Left hindlimb (tissue), 1 donor: ENCODE measurements at regions not wholly inside any gene's neighbourhood (a gene's known extent, or its start where the extent isn't known, plus 50 kb on each side); places are given as distances from the start of the nearest gene placed in this dataset.
"Not testable (repeated sequence)": the region's sequence is repeated elsewhere in the genome, so short reads cannot be mapped to it uniquely, and the experiment has no call there.

ENCODE experiments used
- DNase-seq: peaks from one replicate; pipeline ENCODE4 v3.0.0-alpha.2; 2018

DNA sequence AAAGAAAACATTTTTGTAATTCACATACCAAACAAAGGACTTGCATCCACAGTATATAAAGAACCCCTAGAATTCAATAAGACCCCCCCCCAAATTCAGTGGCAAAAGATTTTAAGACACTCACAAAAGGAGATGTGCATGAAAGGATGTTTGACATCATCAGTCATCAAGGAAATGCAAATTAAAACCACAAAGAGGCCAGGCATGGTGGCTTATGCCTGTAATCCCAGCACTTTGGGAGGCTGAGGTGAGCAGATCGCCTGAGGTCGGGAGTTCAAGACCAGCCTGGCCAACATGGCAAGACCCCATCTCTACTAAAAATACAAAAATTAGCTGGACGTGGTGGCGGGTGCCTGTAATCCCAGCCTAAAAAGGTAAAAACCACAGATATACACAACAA is 61.3 kb downstream of the AIPL1 start:
- DNase-seq = not testable (repeated sequence)

DNA sequence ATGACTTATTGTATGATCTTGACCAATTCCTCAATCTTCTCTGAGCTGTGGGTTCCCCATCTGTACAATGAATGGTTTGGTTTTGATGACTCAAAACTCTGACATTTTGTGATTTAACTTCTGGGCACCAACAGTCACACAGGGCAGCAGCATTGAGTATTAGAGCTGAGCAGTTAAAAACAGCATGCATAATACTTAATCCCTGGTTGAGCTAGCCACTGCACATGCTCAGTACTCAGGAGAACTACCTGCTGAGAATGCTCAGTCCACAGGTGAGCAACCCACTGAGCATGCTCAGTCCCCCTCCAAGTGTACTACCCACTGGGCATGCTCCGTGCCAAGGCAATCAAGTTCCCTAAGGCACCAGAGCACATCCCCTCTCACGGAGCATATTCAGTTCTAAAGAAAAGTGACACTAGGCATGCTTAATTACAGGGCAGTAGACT is 68.7 kb downstream of the AIPL1 start:
- no peak for DNase-seq

GRCh38 chr17:6365200-6365943 is 69.5 kb downstream of the AIPL1 start:
- no peak for DNase-seq

- no peak for DNase-seq
Measured at GRCh38 chr17:6361733-6362132, 73.2 kb downstream of the AIPL1 start.

DNA sequence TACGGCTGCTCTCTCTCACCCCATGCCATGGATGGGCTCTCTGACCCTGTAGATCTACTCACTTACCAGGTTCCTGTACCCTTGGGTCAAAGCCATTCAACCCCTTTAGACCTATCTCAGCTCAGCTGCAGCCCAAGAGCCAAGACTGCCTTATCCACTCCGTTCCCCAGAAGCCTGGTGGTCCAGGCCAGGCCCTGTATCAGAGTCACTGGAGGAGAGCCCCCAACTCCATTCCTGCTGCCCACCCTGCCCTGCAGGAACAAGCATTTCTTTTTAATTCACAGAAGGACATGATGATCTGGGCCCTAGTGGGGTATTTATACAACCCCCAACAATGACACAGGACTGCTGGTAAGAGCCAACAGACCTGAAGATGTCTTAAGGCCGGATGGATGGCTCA is 76.8 kb downstream of the AIPL1 start:
- DNase-seq = no peak

- no peak for DNase-seq
Measured at GRCh38 chr17:6356562-6356961, 78.4 kb downstream of the AIPL1 start.

DNA sequence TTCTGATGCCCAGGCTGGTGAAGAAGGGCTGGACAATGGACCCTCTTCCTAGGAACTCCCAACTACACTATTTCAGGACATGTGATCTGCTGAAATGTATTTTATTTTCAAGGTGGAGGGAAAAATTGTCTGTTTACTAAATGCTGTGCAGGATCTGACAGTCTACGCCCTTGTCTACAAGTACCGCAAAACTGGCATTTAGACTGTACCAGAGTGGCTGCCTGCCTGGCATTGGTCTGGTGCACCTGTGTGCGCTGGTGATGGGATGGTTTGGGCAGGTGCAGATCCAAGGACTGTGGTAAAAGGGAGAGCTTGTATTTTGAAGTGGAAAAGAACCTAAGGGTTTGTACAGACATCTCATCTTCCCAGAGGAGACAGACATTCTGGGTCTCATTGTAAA is 79.7 kb downstream of the AIPL1 start:
- DNase-seq = no peak

- DNase-seq = no peak
Measured at GRCh38 chr17:6352801-6353560, 81.9 kb downstream of the AIPL1 start.

GRCh38 chr17:6352016-6352415 is 82.9 kb downstream of the AIPL1 start:
- DNase-seq = no peak

DNA sequence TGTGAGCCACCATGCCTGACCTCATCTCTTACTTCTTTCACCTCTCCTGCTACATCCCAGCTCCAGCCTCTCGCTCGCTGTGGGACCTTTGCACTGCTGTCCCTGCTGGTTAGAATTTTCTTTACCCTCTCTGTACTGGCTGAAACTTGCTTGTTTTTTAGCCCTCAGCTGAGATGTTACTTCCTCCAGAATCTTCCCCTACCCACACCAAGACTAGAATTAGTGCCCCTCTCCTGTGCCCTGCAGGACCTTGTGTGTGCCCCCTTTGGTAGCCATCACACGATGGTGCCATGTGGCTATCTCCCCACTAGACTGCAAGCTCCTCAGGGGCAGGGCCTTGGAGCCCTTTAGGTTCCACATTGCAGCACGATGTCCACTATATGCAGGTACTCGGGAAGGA is 84.1 kb downstream of the AIPL1 start:
- DNase-seq = no peak

GRCh38 chr17:6348891-6349290 is 86.0 kb downstream of the AIPL1 start:
- no peak for DNase-seq

DNA sequence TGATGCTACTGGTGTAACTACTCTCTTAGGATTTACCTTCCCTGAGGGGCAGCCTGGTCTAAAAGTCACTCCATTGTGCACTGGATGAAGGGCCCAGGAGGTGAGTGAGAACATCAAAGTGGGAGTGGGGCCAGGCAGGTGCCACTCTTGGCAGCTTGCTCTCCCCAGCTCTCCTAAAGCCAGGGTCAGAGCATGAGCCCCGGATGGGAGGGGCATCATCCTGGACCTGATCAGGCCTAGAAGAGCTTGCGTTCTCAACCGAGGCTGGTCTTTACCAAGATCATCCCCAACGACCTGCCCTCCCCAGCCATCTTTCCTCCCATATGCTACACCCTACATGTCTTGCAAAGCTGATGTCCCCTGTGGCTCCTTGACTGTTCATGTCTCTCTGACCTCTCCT is 87.1 kb downstream of the AIPL1 start:
- DNase-seq = no peak

GRCh38 chr17:6346986-6347385 is 87.9 kb downstream of the AIPL1 start:
- no peak for DNase-seq

DNA sequence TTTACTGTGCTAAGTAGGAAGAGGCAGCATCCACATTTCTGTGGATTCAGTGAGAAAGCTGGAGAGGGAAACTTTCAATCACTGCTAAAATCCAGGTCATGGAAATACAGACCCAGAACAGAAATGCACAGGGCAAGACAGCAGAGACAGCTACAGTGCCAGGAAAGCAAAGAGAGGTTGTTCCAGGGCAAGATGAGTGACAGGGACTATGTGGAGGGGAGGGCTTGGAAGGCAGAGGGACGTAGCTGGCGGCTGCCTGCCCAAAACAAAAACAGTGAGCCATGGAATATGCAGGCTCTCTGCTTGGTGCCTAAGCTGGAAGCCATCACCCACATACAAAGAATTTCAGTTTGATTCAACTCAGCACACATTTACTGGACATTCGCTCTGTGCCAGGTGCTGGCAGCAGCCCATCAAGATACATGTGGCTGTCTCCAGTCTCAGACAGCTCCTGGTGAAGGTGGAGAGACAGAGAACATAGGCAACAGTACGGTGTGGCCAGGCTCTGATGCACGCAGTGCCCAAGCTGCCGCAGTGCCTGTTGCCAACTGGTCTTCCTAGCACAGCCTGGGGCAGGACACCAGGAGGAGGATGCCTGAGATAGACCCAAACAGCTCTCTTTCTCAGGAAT is 88.7 kb downstream of the AIPL1 start:
- DNase-seq = no peak

GRCh38 chr17:6343736-6344135 is 91.2 kb downstream of the AIPL1 start:
- DNase-seq = no peak

- no peak for DNase-seq
Measured at GRCh38 chr17:6343191-6343590, 91.7 kb downstream of the AIPL1 start.

DNA sequence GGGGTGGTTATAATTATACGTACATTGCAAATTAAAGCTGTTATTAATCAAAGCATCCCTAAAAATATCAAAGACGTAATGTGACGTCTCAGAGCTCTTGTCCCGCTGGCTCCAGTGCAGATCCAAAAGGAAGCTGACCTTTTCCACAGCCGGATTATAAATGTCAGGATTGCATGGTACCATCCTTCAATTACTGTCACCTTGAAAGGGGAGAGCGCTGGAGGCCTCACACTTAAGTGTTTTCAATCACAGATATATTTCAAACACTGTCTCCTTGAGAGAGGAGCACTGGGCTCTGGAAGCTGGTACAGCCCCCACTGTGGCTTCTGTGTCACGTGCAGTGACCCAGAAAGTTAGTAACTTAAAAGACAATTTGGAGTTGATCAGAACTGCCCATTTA is 94.2 kb downstream of the AIPL1 start:
- DNase-seq = no peak

DNA sequence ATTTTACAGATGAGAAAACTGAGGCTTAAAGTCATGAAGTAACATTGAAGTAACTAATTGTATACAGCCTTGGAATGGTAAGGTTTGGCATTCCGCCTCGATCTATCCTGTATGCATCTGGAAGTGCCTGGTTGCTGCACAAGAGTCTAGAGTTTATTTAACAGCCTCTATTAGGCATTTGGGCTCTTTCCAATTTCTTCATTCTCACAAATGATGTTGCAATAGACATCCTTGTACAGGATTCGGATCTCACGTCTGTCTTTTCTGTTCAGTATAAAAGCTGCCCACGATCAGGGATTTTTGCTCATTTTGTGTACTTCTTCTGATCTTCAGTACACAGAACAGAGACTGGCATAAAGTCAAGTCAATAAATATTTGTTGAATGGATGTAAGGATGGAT is 100.5 kb downstream of the AIPL1 start:
- no peak for DNase-seq

- no peak for DNase-seq
Measured at GRCh38 chr17:6330936-6331335, 104.0 kb downstream of the AIPL1 start.

DNA sequence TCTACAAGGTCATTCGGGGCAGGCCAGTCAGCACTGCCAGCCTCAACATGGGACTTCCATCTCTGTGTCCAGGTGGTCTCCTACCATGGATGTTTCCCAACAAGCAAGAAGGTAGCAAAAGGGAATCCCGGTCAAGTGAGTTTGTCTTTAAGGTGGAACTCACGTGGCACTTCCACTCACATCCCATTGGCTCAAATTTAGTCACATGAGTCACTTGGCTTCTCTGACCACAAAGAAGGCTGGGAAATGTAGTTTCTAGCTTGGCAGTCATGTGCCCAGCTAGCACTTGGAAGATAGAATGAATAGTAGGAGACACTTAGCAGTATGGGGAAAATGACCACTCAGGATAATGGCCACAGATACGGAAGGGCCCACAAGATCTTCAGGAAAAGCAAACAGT is 106.6 kb downstream of the AIPL1 start:
- DNase-seq = no peak

DNA sequence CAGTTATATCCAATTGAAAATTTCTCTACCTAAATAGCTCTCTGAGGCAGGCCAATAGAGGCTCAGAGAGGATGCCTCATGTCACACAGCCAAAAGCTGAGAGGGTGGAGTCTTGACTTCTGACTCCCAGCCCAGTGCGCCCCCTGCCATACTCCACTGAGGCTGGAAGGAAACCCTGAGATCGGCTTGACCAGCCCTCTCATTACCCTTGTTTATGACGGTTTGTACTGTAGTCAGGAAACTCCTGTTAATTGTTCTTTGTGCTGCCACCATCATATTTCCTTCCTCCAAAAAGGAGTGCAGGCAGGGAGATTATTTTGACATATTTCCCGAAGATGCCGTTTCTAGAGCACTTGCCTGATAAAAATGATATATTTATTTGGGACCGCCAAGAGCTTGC is 107.9 kb downstream of the AIPL1 start:
- DNase-seq = peak; percentile 43

DNA sequence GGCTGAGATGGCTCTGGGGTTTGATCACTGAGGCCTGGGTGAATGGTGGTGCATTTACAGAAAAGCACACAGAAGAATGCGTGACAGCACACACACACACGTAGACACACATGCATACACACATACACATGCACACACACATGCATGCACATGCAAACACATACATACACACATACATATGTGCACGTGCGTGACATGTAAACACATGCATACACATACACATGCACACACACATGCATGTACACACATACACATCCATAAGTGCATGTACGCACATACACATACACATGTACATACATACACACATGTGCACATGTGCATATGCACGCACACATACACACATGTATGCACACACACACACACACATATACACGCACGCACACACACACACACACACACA is 108.4 kb downstream of the AIPL1 start:
- DNase-seq = no peak

DNA sequence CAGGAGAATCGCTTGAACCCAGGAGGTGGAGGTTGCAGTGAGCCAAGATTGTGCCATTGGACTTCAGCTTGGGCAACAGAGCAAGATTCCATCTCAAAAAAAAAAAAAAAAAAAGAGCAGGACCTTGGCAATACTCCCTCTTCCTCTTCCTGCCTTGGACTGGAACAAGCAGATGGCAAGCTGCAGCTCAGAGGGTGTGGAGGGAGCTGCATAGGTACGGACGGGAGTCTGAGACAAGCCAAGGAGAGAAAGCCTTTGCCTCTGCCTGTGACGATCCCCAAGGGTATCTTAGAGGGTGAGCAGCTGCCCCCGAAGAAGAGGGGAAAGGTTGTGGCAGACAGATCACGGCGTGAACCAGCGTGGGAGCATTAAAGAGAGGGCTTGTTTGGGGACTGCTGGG is 109.2 kb downstream of the AIPL1 start:
- no peak for DNase-seq

DNA sequence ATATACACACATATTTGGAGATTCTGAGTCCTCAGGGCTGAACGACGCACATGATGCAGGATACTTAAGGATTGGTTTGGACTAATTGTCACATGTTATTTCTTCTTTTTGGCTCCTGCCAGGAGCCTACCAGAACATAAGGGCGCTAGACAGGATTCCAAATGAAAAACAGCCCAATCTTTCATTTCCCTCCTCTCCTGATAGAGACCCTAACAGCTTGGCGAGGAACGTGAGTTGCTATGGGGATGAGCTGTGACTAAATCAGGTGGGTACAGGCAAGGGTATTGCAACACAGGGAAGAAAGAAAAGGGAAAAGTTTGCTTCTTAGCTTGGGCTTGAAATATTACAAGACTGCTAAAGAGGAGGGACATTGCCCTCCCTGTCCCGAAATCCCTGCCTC is 109.9 kb downstream of the AIPL1 start:
- no peak for DNase-seq
